ENCODE measurements at regions not wholly inside any gene's neighbourhood (a gene's known extent, or its start where the extent isn't known, plus 50 kb on each side); places are given as distances from the start of the nearest gene placed in this dataset.

DNA sequence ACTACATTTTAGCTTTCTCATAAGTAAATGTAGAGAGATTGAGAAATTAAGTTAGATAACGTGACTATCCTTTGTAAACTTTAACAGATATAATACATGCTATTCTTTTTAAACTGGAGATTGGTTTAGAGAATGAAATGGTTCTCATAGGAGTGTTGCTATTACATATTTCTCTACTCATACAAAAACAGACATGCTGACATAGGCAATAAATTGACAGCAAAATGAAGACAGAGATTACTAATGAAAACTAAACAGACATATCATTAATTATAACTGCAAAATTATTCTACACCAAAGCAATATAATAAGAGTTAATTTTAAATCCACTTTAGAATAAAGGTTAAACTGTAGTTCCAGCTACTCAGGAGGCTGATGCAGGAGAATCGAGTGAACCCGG lies 227.6 kb downstream of the CBLN2 start:
- TF ChIP-seq EP300 (IDR thresholded peaks at IDR 0.05), result no peak
- no peak for TF ChIP-seq POLR2A (IDR thresholded peaks at IDR 0.05)
- TF ChIP-seq, protein P1, sequence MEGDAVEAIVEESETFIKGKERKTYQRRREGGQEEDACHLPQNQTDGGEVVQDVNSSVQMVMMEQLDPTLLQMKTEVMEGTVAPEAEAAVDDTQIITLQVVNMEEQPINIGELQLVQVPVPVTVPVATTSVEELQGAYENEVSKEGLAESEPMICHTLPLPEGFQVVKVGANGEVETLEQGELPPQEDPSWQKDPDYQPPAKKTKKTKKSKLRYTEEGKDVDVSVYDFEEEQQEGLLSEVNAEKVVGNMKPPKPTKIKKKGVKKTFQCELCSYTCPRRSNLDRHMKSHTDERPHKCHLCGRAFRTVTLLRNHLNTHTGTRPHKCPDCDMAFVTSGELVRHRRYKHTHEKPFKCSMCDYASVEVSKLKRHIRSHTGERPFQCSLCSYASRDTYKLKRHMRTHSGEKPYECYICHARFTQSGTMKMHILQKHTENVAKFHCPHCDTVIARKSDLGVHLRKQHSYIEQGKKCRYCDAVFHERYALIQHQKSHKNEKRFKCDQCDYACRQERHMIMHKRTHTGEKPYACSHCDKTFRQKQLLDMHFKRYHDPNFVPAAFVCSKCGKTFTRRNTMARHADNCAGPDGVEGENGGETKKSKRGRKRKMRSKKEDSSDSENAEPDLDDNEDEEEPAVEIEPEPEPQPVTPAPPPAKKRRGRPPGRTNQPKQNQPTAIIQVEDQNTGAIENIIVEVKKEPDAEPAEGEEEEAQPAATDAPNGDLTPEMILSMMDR (IDR thresholded peaks at IDR 0.05), result no peak

Measured in suprapubic skin (tissue), 3 donors.